ENCODE measurements at regions not wholly inside any gene's neighbourhood (a gene's known extent, or its start where the extent isn't known, plus 50 kb on each side); places are given as distances from the start of the nearest gene placed in this dataset.
"Not testable (repeated sequence)": the region's sequence is repeated elsewhere in the genome, so short reads cannot be mapped to it uniquely, and the experiment has no call there.

GRCh38 chr20:48020696-48021095 lies 235.4 kb upstream of the SULF2 start:
- H3K9ac ChIP-seq (ENCODE audit: low read length); H3K18ac ChIP-seq (ENCODE audit: low read depth in 1 of 2, low read length in 2 of 2); H3K4me2 ChIP-seq (ENCODE audit: low read length, poor library complexity, severe bottlenecking); H4K8ac ChIP-seq (ENCODE audit: low read length); H3K9me3 ChIP-seq (ENCODE audit: control insufficient read depth, low read length); H3K36me3 ChIP-seq (ENCODE audit: control insufficient read depth in 1 of 2, insufficient read depth in 2 of 2, low read depth in 1 of 2, low read length in 2 of 2); DNase-seq; H2BK12ac ChIP-seq (ENCODE audit: low read length in 2 of 2); H3K14ac ChIP-seq (ENCODE audit: low read length in 2 of 2); H3K79me1 ChIP-seq (replicated peaks; ENCODE audit: low read length, poor library complexity, severe bottlenecking); H2AFZ ChIP-seq (ENCODE audit: low read depth, low read length); H3K27ac ChIP-seq (ENCODE audit: low read length, poor library complexity, severe bottlenecking); H2BK120ac ChIP-seq (ENCODE audit: low read depth, low read length); H2BK15ac ChIP-seq (ENCODE audit: low read depth, poor library complexity, severe bottlenecking); H3K4ac ChIP-seq (ENCODE audit: low read depth in 1 of 2, low read length in 2 of 2); H2AK5ac ChIP-seq (ENCODE audit: low read length, severe bottlenecking); H4K91ac ChIP-seq (ENCODE audit: low read length); H2BK5ac ChIP-seq (ENCODE audit: low read depth, low read length, poor library complexity, severe bottlenecking); H3K23ac ChIP-seq (ENCODE audit: low read length in 2 of 2); H3K4me3 ChIP-seq (ENCODE audit: insufficient read depth in 1 of 2, low read depth in 1 of 2, low read length in 2 of 2): not testable (repeated sequence)
- H3K27me3 ChIP-seq (ENCODE audit: control insufficient read depth in 1 of 2, insufficient read depth in 1 of 2, low read length in 2 of 2): peaks cover 0 to 39% of the 10 kb centered on the region in 2 experiments
- peaks cover 21% of the 10 kb centered on the region for H3K4me1 ChIP-seq (ENCODE audit: control insufficient read depth, insufficient read depth, low read depth, low read length)
- 93% methylated on average over 6 of the region's 6 CpGs for WGBS

- Histone ChIP-seq H3K79me1 (replicated peaks; ENCODE audit: low read length, poor library complexity, severe bottlenecking) (no peaks in the 10 kb centered on the region), H3K36me3 (ENCODE audit: control insufficient read depth in 1 of 2, insufficient read depth in 2 of 2, low read depth in 1 of 2, low read length in 2 of 2) (no peaks in the 10 kb centered on the region), H3K18ac (ENCODE audit: low read depth in 1 of 2, low read length in 2 of 2) (no peak overlapping the region), H3K23ac (ENCODE audit: low read length in 2 of 2) (no peak overlapping the region), H2BK120ac (ENCODE audit: low read depth, low read length) (no peak overlapping the region), H3K27me3 (ENCODE audit: control insufficient read depth in 1 of 2, insufficient read depth in 1 of 2, low read length in 2 of 2) (peaks cover 0 to 39% of the 10 kb centered on the region in 2 experiments), H4K91ac (ENCODE audit: low read length) (no peak overlapping the region), H3K4me2 (ENCODE audit: low read length, poor library complexity, severe bottlenecking) (no peak overlapping the region), H3K27ac (ENCODE audit: low read length, poor library complexity, severe bottlenecking) (no peak overlapping the region), H2BK15ac (ENCODE audit: low read depth, poor library complexity, severe bottlenecking) (no peak overlapping the region), H2BK5ac (ENCODE audit: low read depth, low read length, poor library complexity, severe bottlenecking) (no peak overlapping the region), H3K4me1 (ENCODE audit: control insufficient read depth, insufficient read depth, low read depth, low read length) (peaks cover 16% of the 10 kb centered on the region), H3K4ac (ENCODE audit: low read depth in 1 of 2, low read length in 2 of 2) (no peak overlapping the region), H3K9ac (ENCODE audit: low read length) (no peak overlapping the region), H4K8ac (ENCODE audit: low read length) (no peak overlapping the region), H2AFZ (ENCODE audit: low read depth, low read length) (no peak overlapping the region), H3K4me3 (ENCODE audit: insufficient read depth in 1 of 2, low read depth in 1 of 2, low read length in 2 of 2) (no peak overlapping the region), H3K14ac (ENCODE audit: low read length in 2 of 2) (no peak overlapping the region), H3K9me3 (ENCODE audit: control insufficient read depth, low read length) (no peaks in the 10 kb centered on the region), H2BK12ac (ENCODE audit: low read length in 2 of 2) (peak overlapping the region in 1 of 2 experiments; percentile 28), H2AK5ac (ENCODE audit: low read length, severe bottlenecking) (no peak overlapping the region)
- WGBS: 84% methylated on average over 6 of the region's 6 CpGs
- DNase-seq: no peak
Observed at GRCh38 chr20:48019940-48020339, 234.7 kb upstream of the SULF2 start.

GRCh38 chr20:48019496-48019895 lies 234.2 kb upstream of the SULF2 start:
- Histone ChIP-seq H2BK5ac (ENCODE audit: low read depth, low read length, poor library complexity, severe bottlenecking) (no peak overlapping the region), H3K27ac (ENCODE audit: low read length, poor library complexity, severe bottlenecking) (no peak overlapping the region), H3K18ac (ENCODE audit: low read depth in 1 of 2, low read length in 2 of 2) (no peak overlapping the region), H4K8ac (ENCODE audit: low read length) (no peak overlapping the region), H3K27me3 (ENCODE audit: control insufficient read depth in 1 of 2, insufficient read depth in 1 of 2, low read length in 2 of 2) (peaks cover 0 to 44% of the 10 kb centered on the region in 2 experiments), H3K4ac (ENCODE audit: low read depth in 1 of 2, low read length in 2 of 2) (no peak overlapping the region), H2BK15ac (ENCODE audit: low read depth, poor library complexity, severe bottlenecking) (no peak overlapping the region), H3K4me3 (ENCODE audit: insufficient read depth in 1 of 2, low read depth in 1 of 2, low read length in 2 of 2) (no peak overlapping the region), H3K23ac (ENCODE audit: low read length in 2 of 2) (no peak overlapping the region), H3K4me2 (ENCODE audit: low read length, poor library complexity, severe bottlenecking) (no peak overlapping the region), H3K9me3 (ENCODE audit: control insufficient read depth, low read length) (no peaks in the 10 kb centered on the region), H2BK120ac (ENCODE audit: low read depth, low read length) (no peak overlapping the region), H4K91ac (ENCODE audit: low read length) (no peak overlapping the region), H2AK5ac (ENCODE audit: low read length, severe bottlenecking) (peak overlapping the region; percentile 54), H2AFZ (ENCODE audit: low read depth, low read length) (no peak overlapping the region), H3K4me1 (ENCODE audit: control insufficient read depth, insufficient read depth, low read depth, low read length) (peaks cover 14% of the 10 kb centered on the region), H3K14ac (ENCODE audit: low read length in 2 of 2) (no peak overlapping the region), H3K36me3 (ENCODE audit: control insufficient read depth in 1 of 2, insufficient read depth in 2 of 2, low read depth in 1 of 2, low read length in 2 of 2) (no peaks in the 10 kb centered on the region), H2BK12ac (ENCODE audit: low read length in 2 of 2) (no peak overlapping the region), H3K79me1 (replicated peaks; ENCODE audit: low read length, poor library complexity, severe bottlenecking) (no peaks in the 10 kb centered on the region), H3K9ac (ENCODE audit: low read length) (no peak overlapping the region)
- 90% methylated on average over 4 of the region's 4 CpGs for WGBS
- no peak for DNase-seq

- 18% methylated on average over 5 of the region's 6 CpGs for WGBS
- not testable (repeated sequence) for H4K8ac ChIP-seq (ENCODE audit: low read length)
Observed at GRCh38 chr20:48018851-48019250, 233.6 kb upstream of the SULF2 start.

More at GRCh38 chr20:48018851-48019250, 233.6 kb upstream of the SULF2 start:
- not testable (repeated sequence) for H2BK12ac ChIP-seq (ENCODE audit: low read length in 2 of 2); H3K79me1 ChIP-seq (replicated peaks; ENCODE audit: low read length, poor library complexity, severe bottlenecking); H3K4me2 ChIP-seq (ENCODE audit: low read length, poor library complexity, severe bottlenecking); H2AFZ ChIP-seq (ENCODE audit: low read depth, low read length); H3K36me3 ChIP-seq (ENCODE audit: control insufficient read depth in 1 of 2, insufficient read depth in 2 of 2, low read depth in 1 of 2, low read length in 2 of 2); H2BK5ac ChIP-seq (ENCODE audit: low read depth, low read length, poor library complexity, severe bottlenecking); H3K23ac ChIP-seq (ENCODE audit: low read length in 2 of 2); H2BK15ac ChIP-seq (ENCODE audit: low read depth, poor library complexity, severe bottlenecking); H3K14ac ChIP-seq (ENCODE audit: low read length in 2 of 2); H3K9me3 ChIP-seq (ENCODE audit: control insufficient read depth, low read length); H2BK120ac ChIP-seq (ENCODE audit: low read depth, low read length); H3K27ac ChIP-seq (ENCODE audit: low read length, poor library complexity, severe bottlenecking); H3K9ac ChIP-seq (ENCODE audit: low read length); H2AK5ac ChIP-seq (ENCODE audit: low read length, severe bottlenecking); H4K91ac ChIP-seq (ENCODE audit: low read length); H3K4ac ChIP-seq (ENCODE audit: low read depth in 1 of 2, low read length in 2 of 2); H3K18ac ChIP-seq (ENCODE audit: low read depth in 1 of 2, low read length in 2 of 2); H3K4me3 ChIP-seq (ENCODE audit: insufficient read depth in 1 of 2, low read depth in 1 of 2, low read length in 2 of 2)
- DNase-seq: peak; percentile 32
- H3K27me3 ChIP-seq (ENCODE audit: control insufficient read depth in 1 of 2, insufficient read depth in 1 of 2, low read length in 2 of 2): peaks cover 0 to 48% of the 10 kb centered on the region in 2 experiments
- peaks cover 14% of the 10 kb centered on the region for H3K4me1 ChIP-seq (ENCODE audit: control insufficient read depth, insufficient read depth, low read depth, low read length)
